ENCODE measurements at regions not wholly inside any gene's neighbourhood (a gene's known extent, or its start where the extent isn't known, plus 50 kb on each side); places are given as distances from the start of the nearest gene placed in this dataset.

DNA sequence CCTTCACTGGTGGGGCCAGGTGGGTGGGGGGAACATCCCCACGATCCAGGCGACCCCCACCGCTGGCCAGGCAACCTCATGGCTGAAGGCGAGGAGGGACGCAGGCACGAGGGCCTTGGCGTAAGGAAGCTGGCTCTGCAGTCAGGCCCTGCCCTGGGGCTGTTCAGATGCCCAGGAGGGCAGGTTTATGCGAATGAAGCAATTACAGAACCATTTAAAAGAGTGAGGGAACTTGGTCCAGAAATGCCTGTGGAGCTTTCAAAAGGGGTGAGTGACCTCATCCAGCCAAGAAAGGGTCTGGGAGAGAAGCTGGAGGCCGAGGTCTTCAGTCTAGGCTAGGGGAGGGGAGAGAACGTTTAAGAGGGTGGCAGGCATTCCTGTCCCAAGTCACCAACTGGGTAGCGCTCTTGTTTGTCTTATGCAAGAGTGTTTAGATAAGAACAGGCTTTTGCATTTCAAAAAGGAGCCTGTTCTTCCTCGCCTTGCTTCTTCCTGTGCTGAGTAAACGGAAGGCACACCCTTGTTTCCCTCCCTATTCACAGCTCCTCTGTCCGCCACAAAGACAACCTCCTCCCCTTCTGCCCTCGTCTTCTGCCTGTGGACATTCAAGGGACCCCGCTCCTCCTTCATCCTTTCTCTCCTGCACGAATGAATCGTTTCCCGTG lies 183.5 kb upstream of the SDK2 start:
- DNase-seq (ENCODE audit: extremely low read depth, low read depth) = no peak
- H3K4me3 ChIP-seq (replicated peaks; ENCODE audit: low read depth, low read length) = no peak overlapping the region
- TF ChIP-seq, protein P1, sequence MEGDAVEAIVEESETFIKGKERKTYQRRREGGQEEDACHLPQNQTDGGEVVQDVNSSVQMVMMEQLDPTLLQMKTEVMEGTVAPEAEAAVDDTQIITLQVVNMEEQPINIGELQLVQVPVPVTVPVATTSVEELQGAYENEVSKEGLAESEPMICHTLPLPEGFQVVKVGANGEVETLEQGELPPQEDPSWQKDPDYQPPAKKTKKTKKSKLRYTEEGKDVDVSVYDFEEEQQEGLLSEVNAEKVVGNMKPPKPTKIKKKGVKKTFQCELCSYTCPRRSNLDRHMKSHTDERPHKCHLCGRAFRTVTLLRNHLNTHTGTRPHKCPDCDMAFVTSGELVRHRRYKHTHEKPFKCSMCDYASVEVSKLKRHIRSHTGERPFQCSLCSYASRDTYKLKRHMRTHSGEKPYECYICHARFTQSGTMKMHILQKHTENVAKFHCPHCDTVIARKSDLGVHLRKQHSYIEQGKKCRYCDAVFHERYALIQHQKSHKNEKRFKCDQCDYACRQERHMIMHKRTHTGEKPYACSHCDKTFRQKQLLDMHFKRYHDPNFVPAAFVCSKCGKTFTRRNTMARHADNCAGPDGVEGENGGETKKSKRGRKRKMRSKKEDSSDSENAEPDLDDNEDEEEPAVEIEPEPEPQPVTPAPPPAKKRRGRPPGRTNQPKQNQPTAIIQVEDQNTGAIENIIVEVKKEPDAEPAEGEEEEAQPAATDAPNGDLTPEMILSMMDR (IDR thresholded peaks at IDR 0.05; ENCODE audit: low read depth, low read length, missing control alignments) = no peak

- no peak for DNase-seq (ENCODE audit: extremely low read depth, low read depth)
- H3K4me3 ChIP-seq (replicated peaks; ENCODE audit: low read depth, low read length) = no peak overlapping the region
- TF ChIP-seq, protein P1 (IDR thresholded peaks at IDR 0.05; ENCODE audit: low read depth, low read length, missing control alignments) = no peak
Observed at GRCh38 chr17:73829676-73830280, 185.5 kb upstream of the SDK2 start.

GRCh38 chr17:73831699-73832098 lies 187.5 kb upstream of the SDK2 start:
- DNase-seq (ENCODE audit: extremely low read depth, low read depth) = no peak
- H3K4me3 ChIP-seq (replicated peaks; ENCODE audit: low read depth, low read length) = no peak overlapping the region
- TF ChIP-seq, protein P1 (IDR thresholded peaks at IDR 0.05; ENCODE audit: low read depth, low read length, missing control alignments) = no peak

DNA sequence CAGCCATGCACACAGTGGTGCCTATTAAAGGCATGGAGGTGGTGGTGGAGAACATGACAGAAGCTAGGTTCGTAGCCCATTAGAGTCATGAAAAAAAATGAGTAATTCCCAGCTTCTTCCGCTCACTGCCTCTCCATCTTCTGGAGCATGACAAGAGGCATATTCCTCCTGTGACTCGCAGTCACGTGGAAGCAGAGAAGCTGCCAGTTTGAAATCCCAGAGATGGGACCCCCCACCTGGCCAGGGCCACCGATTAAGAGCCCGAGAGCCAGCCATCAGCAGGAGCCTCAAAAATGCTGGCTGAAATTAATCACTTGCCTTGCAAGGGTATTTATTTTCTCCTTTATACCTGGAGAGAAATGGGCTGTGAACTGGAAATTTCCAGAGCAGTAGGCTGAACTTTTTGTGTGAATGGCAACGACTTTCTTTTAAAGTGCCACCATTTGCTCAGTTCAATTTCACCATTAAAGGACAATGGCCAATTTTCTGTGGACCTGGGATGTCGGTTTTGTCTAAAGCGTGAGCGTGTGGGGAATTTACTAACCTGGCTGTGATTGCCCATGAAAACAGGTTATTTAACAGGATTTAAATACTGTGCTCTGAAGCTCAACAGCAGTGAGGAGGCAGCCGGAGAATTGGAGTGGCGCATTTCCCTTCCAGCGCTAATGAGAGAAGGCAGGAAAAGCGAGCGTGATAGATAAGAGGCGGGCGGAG lies 189.7 kb upstream of the SDK2 start:
- H3K4me3 ChIP-seq (replicated peaks; ENCODE audit: low read depth, low read length) = no peak overlapping the region
- TF ChIP-seq, protein P1 (IDR thresholded peaks at IDR 0.05; ENCODE audit: low read depth, low read length, missing control alignments) = no peak
- no peak for DNase-seq (ENCODE audit: extremely low read depth, low read depth)

GRCh38 chr17:73834684-73835343 lies 190.6 kb upstream of the SDK2 start:
- H3K4me3 ChIP-seq (replicated peaks; ENCODE audit: low read depth, low read length) = no peak overlapping the region
- no peak for DNase-seq (ENCODE audit: extremely low read depth, low read depth)
- TF ChIP-seq, protein P1 (IDR thresholded peaks at IDR 0.05; ENCODE audit: low read depth, low read length, missing control alignments) = no peak

- no peak for DNase-seq (ENCODE audit: extremely low read depth, low read depth)
- TF ChIP-seq, protein P1 (IDR thresholded peaks at IDR 0.05; ENCODE audit: low read depth, low read length, missing control alignments) = no peak
Observed at GRCh38 chr17:73835605-73836004, 191.4 kb upstream of the SDK2 start.

More at GRCh38 chr17:73835605-73836004, 191.4 kb upstream of the SDK2 start:
- no peak overlapping the region for H3K4me3 ChIP-seq (replicated peaks; ENCODE audit: low read depth, low read length)
